Nephron (organoid): ENCODE measurements at regions not wholly inside any gene's neighbourhood (a gene's known extent, or its start where the extent isn't known, plus 50 kb on each side); places are given as distances from the start of the nearest gene placed in this dataset.

Experiments
- H3K27ac Mint-ChIP-seq, 3 experiments: 2 replicates each; pipeline ENCODE4 v1.8.0; 2020; ENCODE audit warnings: mixed read lengths in 3 of 3, mild to moderate bottlenecking in 2 of 3, moderate library complexity in 1 of 3
- H3K27me3 Mint-ChIP-seq: 2 replicates; pipeline ENCODE4 v1.8.0; 2021; ENCODE audit warnings: low read depth, mild to moderate bottlenecking, moderate library complexity, mixed read lengths
- H3K36me3 Mint-ChIP-seq: 2 replicates; pipeline ENCODE4 v1.8.0; 2020; ENCODE audit warnings: low read depth, mixed read lengths
- H3K4me1 Mint-ChIP-seq: 2 replicates; pipeline ENCODE4 v1.8.0; 2020; ENCODE audit warnings: mixed read lengths
- H3K4me3 Mint-ChIP-seq, 3 experiments: 2 replicates each; pipeline ENCODE4 v1.8.0; 2020; ENCODE audit warnings: mild to moderate bottlenecking in 3 of 3, mixed read lengths in 3 of 3, moderate library complexity in 2 of 3
- H3K9me3 Mint-ChIP-seq: 2 replicates; pipeline ENCODE4 v1.8.0; 2020; ENCODE audit warnings: mixed read lengths
- TF ChIP-seq, protein P1 (sequence below), 3 experiments: fragments of 200-600 bp; sonication (generic); IDR thresholded peaks; one replicate each; pipeline ENCODE4 v1.5.0; 2021; ENCODE audit warnings: antibody characterized with exemption in 3 of 3; ENCODE audit not compliant: unreplicated experiment in 3 of 3

DNA sequence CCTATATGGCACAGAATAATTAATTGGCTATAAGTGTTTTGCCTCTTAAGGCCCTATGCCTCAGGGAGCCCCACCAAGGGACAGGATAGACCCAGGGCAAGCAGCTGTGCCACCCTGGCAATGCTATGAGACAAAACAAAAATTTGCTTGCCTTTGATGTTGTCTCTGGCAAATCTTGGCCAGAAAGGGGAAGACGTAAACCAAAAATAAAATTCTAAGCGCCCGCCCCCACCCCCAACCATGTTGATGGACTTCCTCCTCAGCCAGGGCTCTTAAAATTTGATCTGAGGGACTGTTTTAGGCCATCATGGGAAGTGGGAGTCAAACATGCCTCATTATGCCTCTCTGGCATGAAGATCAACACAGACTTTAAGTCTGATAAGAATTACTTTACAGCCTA, 130.5 kb upstream of the APOOL start:
- TF ChIP-seq, protein P1, sequence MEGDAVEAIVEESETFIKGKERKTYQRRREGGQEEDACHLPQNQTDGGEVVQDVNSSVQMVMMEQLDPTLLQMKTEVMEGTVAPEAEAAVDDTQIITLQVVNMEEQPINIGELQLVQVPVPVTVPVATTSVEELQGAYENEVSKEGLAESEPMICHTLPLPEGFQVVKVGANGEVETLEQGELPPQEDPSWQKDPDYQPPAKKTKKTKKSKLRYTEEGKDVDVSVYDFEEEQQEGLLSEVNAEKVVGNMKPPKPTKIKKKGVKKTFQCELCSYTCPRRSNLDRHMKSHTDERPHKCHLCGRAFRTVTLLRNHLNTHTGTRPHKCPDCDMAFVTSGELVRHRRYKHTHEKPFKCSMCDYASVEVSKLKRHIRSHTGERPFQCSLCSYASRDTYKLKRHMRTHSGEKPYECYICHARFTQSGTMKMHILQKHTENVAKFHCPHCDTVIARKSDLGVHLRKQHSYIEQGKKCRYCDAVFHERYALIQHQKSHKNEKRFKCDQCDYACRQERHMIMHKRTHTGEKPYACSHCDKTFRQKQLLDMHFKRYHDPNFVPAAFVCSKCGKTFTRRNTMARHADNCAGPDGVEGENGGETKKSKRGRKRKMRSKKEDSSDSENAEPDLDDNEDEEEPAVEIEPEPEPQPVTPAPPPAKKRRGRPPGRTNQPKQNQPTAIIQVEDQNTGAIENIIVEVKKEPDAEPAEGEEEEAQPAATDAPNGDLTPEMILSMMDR (IDR thresholded peaks at IDR 0.05; ENCODE audit: unreplicated experiment in 3 of 3): no peak
- no peaks in the 10 kb centered on the region for H3K27me3 Mint-ChIP-seq
- H3K9me3 Mint-ChIP-seq: peaks cover 10% of the 10 kb centered on the region
- no peak overlapping the region for H3K4me3 Mint-ChIP-seq
- H3K27ac Mint-ChIP-seq: peak overlapping the region in 1 of 3 experiments; percentile 40
- no peaks in the 10 kb centered on the region for H3K36me3 Mint-ChIP-seq
- H3K4me1 Mint-ChIP-seq: peaks cover 13% of the 10 kb centered on the region

DNA sequence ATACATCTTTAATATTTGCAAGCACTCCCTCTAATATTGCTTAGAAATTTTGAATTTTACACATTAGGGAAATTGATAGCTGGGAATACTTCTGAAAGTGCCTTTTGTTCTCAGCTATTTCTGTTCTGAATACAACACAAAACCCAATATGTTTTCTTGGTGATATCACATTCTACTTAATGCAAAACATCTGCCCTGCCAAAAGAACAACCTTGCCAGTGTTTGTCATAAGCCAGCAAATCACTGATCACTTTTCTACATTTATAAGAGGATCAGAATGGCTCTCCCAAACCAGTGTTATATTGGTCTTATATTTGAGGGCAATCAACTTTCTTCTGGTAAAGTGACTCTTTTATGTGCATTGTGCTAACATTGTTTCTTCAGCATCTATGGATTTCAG, 126.8 kb upstream of the APOOL start:
- Mint-ChIP-seq H3K27ac (peak overlapping the region in 1 of 3 experiments; percentile 12), H3K27me3 (no peaks in the 10 kb centered on the region), H3K9me3 (peaks cover 9% of the 10 kb centered on the region), H3K4me3 (no peak overlapping the region), H3K4me1 (peaks cover 13% of the 10 kb centered on the region), H3K36me3 (no peaks in the 10 kb centered on the region)
- TF ChIP-seq, protein P1 (IDR thresholded peaks at IDR 0.05; ENCODE audit: unreplicated experiment in 3 of 3): no peak

GRCh38 chrX:84893897-84894296, 109.8 kb upstream of the APOOL start:
- Mint-ChIP-seq H3K9me3 (peaks cover 3% of the 10 kb centered on the region), H3K27me3 (peaks cover 3% of the 10 kb centered on the region), H3K4me1 (no peaks in the 10 kb centered on the region), H3K27ac (no peak overlapping the region), H3K4me3 (no peak overlapping the region), H3K36me3 (no peaks in the 10 kb centered on the region)
- TF ChIP-seq, protein P1 (IDR thresholded peaks at IDR 0.05; ENCODE audit: unreplicated experiment in 3 of 3): no peak

GRCh38 chrX:84907324-84907968, 96.2 kb upstream of the APOOL start:
- H3K27me3 Mint-ChIP-seq: no peaks in the 10 kb centered on the region
- TF ChIP-seq, protein P1 (IDR thresholded peaks at IDR 0.05; ENCODE audit: unreplicated experiment in 3 of 3): peak; percentile 25 to 40 (median 33)
- no peaks in the 10 kb centered on the region for H3K36me3 Mint-ChIP-seq
- H3K27ac Mint-ChIP-seq: peak overlapping the region in 1 of 3 experiments; percentile 55
- H3K9me3 Mint-ChIP-seq: peaks cover 10% of the 10 kb centered on the region
- no peak overlapping the region for H3K4me3 Mint-ChIP-seq
- H3K4me1 Mint-ChIP-seq: peaks cover 8% of the 10 kb centered on the region

- no peaks in the 10 kb centered on the region for H3K36me3 Mint-ChIP-seq
- H3K4me3 Mint-ChIP-seq: no peak overlapping the region
- H3K4me1 Mint-ChIP-seq: peaks cover 8% of the 10 kb centered on the region
- TF ChIP-seq, protein P1 (IDR thresholded peaks at IDR 0.05; ENCODE audit: unreplicated experiment in 3 of 3): no peak
- no peak overlapping the region for H3K27ac Mint-ChIP-seq
- no peaks in the 10 kb centered on the region for H3K27me3 Mint-ChIP-seq
- peaks cover 2% of the 10 kb centered on the region for H3K9me3 Mint-ChIP-seq
Observed at GRCh38 chrX:84909151-84909550, 94.5 kb upstream of the APOOL start.

GRCh38 chrX:84924624-84925023, 79.1 kb upstream of the APOOL start:
- Mint-ChIP-seq H3K4me1 (no peaks in the 10 kb centered on the region), H3K9me3 (peaks cover 17% of the 10 kb centered on the region), H3K27me3 (no peaks in the 10 kb centered on the region), H3K4me3 (no peak overlapping the region), H3K27ac (no peak overlapping the region), H3K36me3 (no peaks in the 10 kb centered on the region)
- TF ChIP-seq, protein P1 (IDR thresholded peaks at IDR 0.05; ENCODE audit: unreplicated experiment in 3 of 3): no peak
